Mesothelial cell of epicardium (in vitro differentiated cells): ENCODE measurements at regions not wholly inside any gene's neighbourhood (a gene's known extent, or its start where the extent isn't known, plus 50 kb on each side); places are given as distances from the start of the nearest gene placed in this dataset.

Experiments
- DNase-seq, 2 experiments: peaks; one replicate each; pipeline ENCODE4 v3.0.0; 2021; ENCODE audit warnings: low spot score in 2 of 2; ENCODE audit not compliant: unreplicated experiment in 2 of 2
- H3K27ac Mint-ChIP-seq: 2 replicates; pipeline ENCODE4 v1.8.0; 2021; ENCODE audit warnings: mixed read lengths
- H3K27me3 Mint-ChIP-seq: 2 replicates; pipeline ENCODE4 v1.8.0; 2021; ENCODE audit warnings: low read depth, mixed read lengths
- H3K36me3 Mint-ChIP-seq: 2 replicates; pipeline ENCODE4 v1.8.0; 2021; ENCODE audit warnings: mixed read lengths
- H3K4me1 Mint-ChIP-seq: 2 replicates; pipeline ENCODE4 v1.8.0; 2021; ENCODE audit warnings: mixed read lengths
- H3K4me3 Mint-ChIP-seq: 2 replicates; pipeline ENCODE4 v1.8.0; 2021; ENCODE audit warnings: mild to moderate bottlenecking, moderate library complexity, mixed read lengths
- H3K9me3 Mint-ChIP-seq: 2 replicates; pipeline ENCODE4 v1.8.0; 2021; ENCODE audit warnings: mixed read lengths
- TF ChIP-seq, protein P1 (sequence below): fragments of 200-600 bp; sonication (generic); IDR thresholded peaks from one replicate; pipeline ENCODE4 v1.5.0; 2021; ENCODE audit warnings: antibody characterized with exemption; ENCODE audit not compliant: unreplicated experiment

GRCh38 chr16:77564791-77565390, 130.1 kb upstream of the ADAMTS18 start:
- no peak for DNase-seq
- Mint-ChIP-seq H3K9me3 (peaks cover 5% of the 10 kb centered on the region), H3K27ac (no peak overlapping the region), H3K4me1 (peaks cover 11% of the 10 kb centered on the region), H3K36me3 (no peaks in the 10 kb centered on the region), H3K4me3 (no peak overlapping the region), H3K27me3 (no peaks in the 10 kb centered on the region)
- TF ChIP-seq, protein P1, sequence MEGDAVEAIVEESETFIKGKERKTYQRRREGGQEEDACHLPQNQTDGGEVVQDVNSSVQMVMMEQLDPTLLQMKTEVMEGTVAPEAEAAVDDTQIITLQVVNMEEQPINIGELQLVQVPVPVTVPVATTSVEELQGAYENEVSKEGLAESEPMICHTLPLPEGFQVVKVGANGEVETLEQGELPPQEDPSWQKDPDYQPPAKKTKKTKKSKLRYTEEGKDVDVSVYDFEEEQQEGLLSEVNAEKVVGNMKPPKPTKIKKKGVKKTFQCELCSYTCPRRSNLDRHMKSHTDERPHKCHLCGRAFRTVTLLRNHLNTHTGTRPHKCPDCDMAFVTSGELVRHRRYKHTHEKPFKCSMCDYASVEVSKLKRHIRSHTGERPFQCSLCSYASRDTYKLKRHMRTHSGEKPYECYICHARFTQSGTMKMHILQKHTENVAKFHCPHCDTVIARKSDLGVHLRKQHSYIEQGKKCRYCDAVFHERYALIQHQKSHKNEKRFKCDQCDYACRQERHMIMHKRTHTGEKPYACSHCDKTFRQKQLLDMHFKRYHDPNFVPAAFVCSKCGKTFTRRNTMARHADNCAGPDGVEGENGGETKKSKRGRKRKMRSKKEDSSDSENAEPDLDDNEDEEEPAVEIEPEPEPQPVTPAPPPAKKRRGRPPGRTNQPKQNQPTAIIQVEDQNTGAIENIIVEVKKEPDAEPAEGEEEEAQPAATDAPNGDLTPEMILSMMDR, result no peak

GRCh38 chr16:77569406-77569805, 134.6 kb upstream of the ADAMTS18 start:
- DNase-seq, result no peak
- no peak overlapping the region for H3K27ac Mint-ChIP-seq
- no peaks in the 10 kb centered on the region for H3K36me3 Mint-ChIP-seq
- no peak overlapping the region for H3K4me3 Mint-ChIP-seq
- peaks cover 4% of the 10 kb centered on the region for H3K9me3 Mint-ChIP-seq
- H3K27me3 Mint-ChIP-seq, result peaks cover 2% of the 10 kb centered on the region
- peaks cover 18% of the 10 kb centered on the region for H3K4me1 Mint-ChIP-seq
- TF ChIP-seq, protein P1, result no peak

- no peak overlapping the region for H3K4me3 Mint-ChIP-seq
- peaks cover 2% of the 10 kb centered on the region for H3K27me3 Mint-ChIP-seq
- H3K9me3 Mint-ChIP-seq, result no peaks in the 10 kb centered on the region
- TF ChIP-seq, protein P1, result no peak
- no peak overlapping the region for H3K27ac Mint-ChIP-seq
- H3K4me1 Mint-ChIP-seq, result peaks cover 18% of the 10 kb centered on the region
- no peak for DNase-seq
- H3K36me3 Mint-ChIP-seq, result no peaks in the 10 kb centered on the region
Measured at GRCh38 chr16:77570574-77570973, 135.7 kb upstream of the ADAMTS18 start.

DNA sequence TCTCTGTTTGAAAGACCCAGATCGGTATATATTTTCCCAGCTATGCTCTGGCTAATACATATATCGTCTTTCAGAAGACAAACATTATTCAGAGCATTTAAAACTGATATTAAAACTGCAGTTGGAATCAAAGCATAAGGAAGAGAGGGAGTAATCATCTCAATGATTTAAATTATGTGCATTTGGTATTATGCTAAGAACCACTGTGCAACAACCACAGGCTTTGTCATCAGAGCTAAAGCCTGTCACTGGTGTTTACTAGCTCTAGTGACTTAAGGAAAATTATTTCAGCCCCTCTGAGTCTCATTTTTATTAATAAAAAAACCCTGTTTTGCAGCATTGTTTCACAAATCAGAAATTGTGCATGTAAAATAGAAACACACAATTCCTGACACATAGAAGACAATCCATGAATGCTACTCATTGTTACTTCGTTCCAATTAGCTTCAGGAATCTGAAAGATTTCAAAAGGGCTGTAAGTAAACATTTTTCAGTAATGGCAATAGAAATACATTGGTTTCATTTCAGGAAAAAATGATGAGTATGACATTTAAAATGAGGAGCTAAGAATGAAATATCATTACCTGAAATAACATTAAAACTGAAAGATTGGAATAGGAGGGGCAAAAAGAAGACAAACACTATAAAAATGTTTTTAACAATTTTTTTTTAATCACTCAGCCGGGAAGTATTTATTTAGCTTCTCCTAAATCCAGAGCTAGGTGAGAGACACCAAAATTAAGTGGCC, 136.5 kb upstream of the ADAMTS18 start:
- TF ChIP-seq, protein P1, result no peak
- Mint-ChIP-seq H3K27ac (no peak overlapping the region), H3K27me3 (peaks cover 2% of the 10 kb centered on the region), H3K9me3 (no peaks in the 10 kb centered on the region), H3K36me3 (no peaks in the 10 kb centered on the region), H3K4me1 (peaks cover 18% of the 10 kb centered on the region), H3K4me3 (no peak overlapping the region)
- DNase-seq, result no peak

GRCh38 chr16:77574867-77575624, 140.2 kb upstream of the ADAMTS18 start:
- TF ChIP-seq, protein P1, result no peak
- Mint-ChIP-seq H3K27me3 (peaks cover 2% of the 10 kb centered on the region), H3K27ac (no peak overlapping the region), H3K36me3 (no peaks in the 10 kb centered on the region), H3K4me1 (peaks cover 10% of the 10 kb centered on the region), H3K4me3 (no peak overlapping the region), H3K9me3 (peaks cover 10% of the 10 kb centered on the region)
- no peak for DNase-seq
